HepG2 (cell line): ENCODE measurements at regions not wholly inside any gene's neighbourhood (a gene's known extent, or its start where the extent isn't known, plus 50 kb on each side); places are given as distances from the start of the nearest gene placed in this dataset.

Source experiments
- ATAC-seq: fragments of 200-7000 bp; cut with Tn5 transposase; 3 replicates; pipeline ENCODE4 v1.9.1; 2020; ENCODE audit warnings: mild to moderate bottlenecking, moderate library complexity
- BruUV-seq: library from RNA; stranded (reverse); fragments of 400-500 nt; replicated peaks from 2 replicates; lab custom pipeline; 2021; lab: Mats Ljungman, UMichigan
- CTCF ChIA-PET: fragments of 300-600 bp; formaldehyde crosslinking; extraction: SDS; loops from one replicate; lab custom pipeline; 2021; ENCODE audit warnings: low total read pairs, inconsistent platforms, low intra/inter-chr PET ratio; lab: Yijun Ruan, JAX
- POLR2A ChIA-PET: fragments of 350-600 bp; sonication (Branson Sonifier 250); formaldehyde crosslinking; loops from one replicate; lab custom pipeline; 2020; ENCODE audit warnings: antibody characterized with exemption, inconsistent platforms; lab: Yijun Ruan, JAX
- DNase-seq: peaks from one replicate; pipeline ENCODE4 v3.0.0-alpha.2; 2015; ENCODE audit warnings: low spot score
- FAIRE-seq: peaks from 3 replicates; lab custom pipeline; 2011; peaks lifted over from hg19 to GRCh38; lab: Jason Lieb, UNC
- H2AFZ ChIP-seq: one replicate; pipeline ENCODE4 v1.6.1; 2011; ENCODE audit warnings: low read length, inconsistent platforms
- H3K27ac ChIP-seq: fragments of 300-600 bp; 3 replicates; pipeline ENCODE4 v1.8.0; 2011; ENCODE audit warnings: mixed run types, mild to moderate bottlenecking, mixed read lengths, low read length, inconsistent platforms; ENCODE audit not compliant: insufficient read depth; ENCODE audit errors: extremely low read length
- H3K27me3 ChIP-seq, 2 experiments: fragments of 200-600 bp in 1 of 2; 2 replicates in 1 of 2; 3 replicates in 1 of 2; pipeline versions ENCODE4 v1.6.0 to v1.8.0; 2011; ENCODE audit warnings: low read length in 2 of 2, mild to moderate bottlenecking in 2 of 2, moderate library complexity in 2 of 2, inconsistent platforms in 1 of 2; ENCODE audit not compliant: insufficient read depth in 2 of 2, control insufficient read depth in 1 of 2
- H3K36me3 ChIP-seq, 2 experiments: fragments of 200-600 bp in 1 of 2; replicated peaks in 1 of 2; 2 replicates in 1 of 2; 3 replicates in 1 of 2; pipeline versions ENCODE4 v1.5.1 to v1.8.0; 2011; ENCODE audit warnings: low read length in 2 of 2, inconsistent platforms in 1 of 2; ENCODE audit not compliant: insufficient read depth in 2 of 2, control insufficient read depth in 1 of 2
- H3K4me1 ChIP-seq: 2 replicates; pipeline ENCODE4 v1.5.1; 2012; ENCODE audit warnings: low read length, inconsistent platforms; ENCODE audit not compliant: insufficient read depth
- H3K4me2 ChIP-seq: 2 replicates; pipeline ENCODE4 v1.6.0; 2011; ENCODE audit warnings: low read depth, low read length, inconsistent platforms
- H3K4me3 ChIP-seq, 3 experiments: fragments of 200-600 bp in 1 of 3; sonication (generic), shearing (Covaris generic) in 1 of 3; replicated peaks in 1 of 3; 2 replicates each; pipeline ENCODE4 v1.5.1; 2011 to 2016; ENCODE audit warnings: low read length in 3 of 3, inconsistent platforms in 2 of 3, low read depth in 2 of 3, mild to moderate bottlenecking in 2 of 3, control low read depth in 1 of 3, mixed read lengths in 1 of 3; ENCODE audit not compliant: insufficient read depth in 1 of 3
- H3K79me2 ChIP-seq: one replicate; pipeline ENCODE4 v1.6.1; 2011; ENCODE audit warnings: low read length, inconsistent platforms; ENCODE audit not compliant: insufficient read depth
- H3K9ac ChIP-seq: 2 replicates; pipeline ENCODE4 v1.6.0; 2011; ENCODE audit warnings: mild to moderate bottlenecking, low read depth, low read length, inconsistent platforms; ENCODE audit not compliant: insufficient read depth
- H3K9me3 ChIP-seq: 2 replicates; pipeline ENCODE4 v1.5.1; 2012; ENCODE audit warnings: mild to moderate bottlenecking, low read length
- H4K20me1 ChIP-seq: 2 replicates; pipeline ENCODE4 v1.6.0; 2011; ENCODE audit warnings: inconsistent platforms, mild to moderate bottlenecking, low read length, moderate library complexity; ENCODE audit not compliant: insufficient read depth
- HMG20A ChIP-seq: IDR thresholded peaks from 2 replicates; pipeline ENCODE4 v1.6.1; 2016; ENCODE audit warnings: borderline replicate concordance
- ZFP82 ChIP-seq: sonication (generic); formaldehyde crosslinking; IDR thresholded peaks from 2 replicates; pipeline ENCODE4 v1.5.1; 2020; ENCODE audit warnings: mild to moderate bottlenecking, missing genetic modification reagents, borderline replicate concordance
- ZNF136 ChIP-seq: sonication (generic); formaldehyde crosslinking; IDR thresholded peaks from 2 replicates; pipeline ENCODE4 v1.8.1; 2022; ENCODE audit warnings: low read depth, mild to moderate bottlenecking, moderate library complexity, missing genetic modification reagents
- ZNF781 ChIP-seq: sonication (generic); formaldehyde crosslinking; IDR thresholded peaks from 2 replicates; pipeline ENCODE4 v1.5.1; 2020; ENCODE audit warnings: borderline replicate concordance, mild to moderate bottlenecking, missing genetic modification reagents; ENCODE audit errors: not compliant biosample characterization
- WGBS: methylation state at CpG from one replicate; pipeline ENCODE4 v1.1.6; 2017; ENCODE audit warnings: low lambda C conversion rate; 5-methylcytosine and 5-hydroxymethylcytosine counted together
- in situ Hi-C: cut with HindIII; loops from 2 replicates; pipeline ENCODE4 v1.10.0; 2017; ENCODE audit warnings: low pct_unique_long_range_greater_than_20kb; ENCODE audit not compliant: extremely low pct_ligation_motif_present
- intact Hi-C: fragments of 100-400 bp; cut with micrococcal nuclease; formaldehyde crosslinking; loops from one replicate; pipeline ENCODE4 v1.10.0; 2022; ENCODE audit not compliant: unreplicated experiment
- TF ChIP-seq, protein P1 (sequence below): sonication (generic); formaldehyde crosslinking; IDR thresholded peaks from 2 replicates; pipeline ENCODE4 v1.5.1; 2020; ENCODE audit warnings: missing genetic modification reagents, mild to moderate bottlenecking, borderline replicate concordance
- TF ChIP-seq, protein P2 (sequence below): sonication (generic); formaldehyde crosslinking; IDR thresholded peaks from 2 replicates; pipeline ENCODE4 v1.4.0; 2020; ENCODE audit warnings: missing genetic modification reagents
- TF ChIP-seq, protein P3 (sequence below): sonication (generic); formaldehyde crosslinking; IDR thresholded peaks from 2 replicates; pipeline ENCODE4 v1.5.0; 2020; ENCODE audit warnings: mild to moderate bottlenecking, missing genetic modification reagents
- TF ChIP-seq, protein P4 (sequence below): sonication (generic); formaldehyde crosslinking; IDR thresholded peaks from 2 replicates; pipeline ENCODE4 v1.9.0; 2022; ENCODE audit warnings: low read depth, missing genetic modification reagents
- TF ChIP-seq, protein P5 (sequence below): sonication (generic); formaldehyde crosslinking; IDR thresholded peaks from 2 replicates; pipeline ENCODE4 v1.5.0; 2020; ENCODE audit warnings: missing genetic modification reagents

DNA sequence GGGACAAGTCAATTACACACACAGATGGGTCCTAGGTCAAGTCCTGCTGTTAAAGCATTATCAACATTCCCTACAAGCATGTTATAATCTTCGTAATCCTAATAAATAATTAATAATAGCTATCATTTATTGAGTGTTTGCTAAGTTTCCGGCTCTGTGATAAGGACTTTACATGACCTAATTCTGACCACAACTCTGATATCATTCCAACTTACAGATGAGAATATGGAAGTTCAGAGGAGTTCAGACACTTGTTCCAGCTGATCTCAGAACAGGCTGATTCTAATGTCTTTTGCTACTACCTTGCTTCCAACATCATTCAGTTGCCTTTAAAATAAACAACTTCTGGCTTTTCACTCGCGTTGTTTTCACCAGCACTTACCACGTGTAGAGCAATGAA lies 770.1 kb upstream of the CXADR start:
- CTCF ChIA-PET, result no interaction called here
- no TSS peak for BruUV-seq
- H2AFZ ChIP-seq, result no peak overlapping the region
- no peaks in the 10 kb centered on the region for H3K27me3 ChIP-seq
- FAIRE-seq (no peak), ATAC-seq (no peak), DNase-seq (no peak)
- no peaks in the 10 kb centered on the region for H3K9me3 ChIP-seq
- H3K9ac ChIP-seq, result no peak overlapping the region
- TF ChIP-seq HMG20A (CRISPR knock-in tag) (no peak), ZFP82 (CRISPR knock-in tag) (no peak)
- TF ChIP-seq, protein P1, sequence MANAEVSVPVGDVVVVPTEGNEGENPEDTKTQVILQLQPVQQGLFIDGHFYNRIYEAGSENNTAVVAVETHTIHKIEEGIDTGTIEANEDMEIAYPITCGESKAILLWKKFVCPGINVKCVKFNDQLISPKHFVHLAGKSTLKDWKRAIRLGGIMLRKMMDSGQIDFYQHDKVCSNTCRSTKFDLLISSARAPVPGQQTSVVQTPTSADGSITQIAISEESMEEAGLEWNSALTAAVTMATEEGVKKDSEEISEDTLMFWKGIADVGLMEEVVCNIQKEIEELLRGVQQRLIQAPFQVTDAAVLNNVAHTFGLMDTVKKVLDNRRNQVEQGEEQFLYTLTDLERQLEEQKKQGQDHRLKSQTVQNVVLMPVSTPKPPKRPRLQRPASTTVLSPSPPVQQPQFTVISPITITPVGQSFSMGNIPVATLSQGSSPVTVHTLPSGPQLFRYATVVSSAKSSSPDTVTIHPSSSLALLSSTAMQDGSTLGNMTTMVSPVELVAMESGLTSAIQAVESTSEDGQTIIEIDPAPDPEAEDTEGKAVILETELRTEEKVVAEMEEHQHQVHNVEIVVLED (CRISPR knock-in tag), result no peak
- TF ChIP-seq, protein P2, sequence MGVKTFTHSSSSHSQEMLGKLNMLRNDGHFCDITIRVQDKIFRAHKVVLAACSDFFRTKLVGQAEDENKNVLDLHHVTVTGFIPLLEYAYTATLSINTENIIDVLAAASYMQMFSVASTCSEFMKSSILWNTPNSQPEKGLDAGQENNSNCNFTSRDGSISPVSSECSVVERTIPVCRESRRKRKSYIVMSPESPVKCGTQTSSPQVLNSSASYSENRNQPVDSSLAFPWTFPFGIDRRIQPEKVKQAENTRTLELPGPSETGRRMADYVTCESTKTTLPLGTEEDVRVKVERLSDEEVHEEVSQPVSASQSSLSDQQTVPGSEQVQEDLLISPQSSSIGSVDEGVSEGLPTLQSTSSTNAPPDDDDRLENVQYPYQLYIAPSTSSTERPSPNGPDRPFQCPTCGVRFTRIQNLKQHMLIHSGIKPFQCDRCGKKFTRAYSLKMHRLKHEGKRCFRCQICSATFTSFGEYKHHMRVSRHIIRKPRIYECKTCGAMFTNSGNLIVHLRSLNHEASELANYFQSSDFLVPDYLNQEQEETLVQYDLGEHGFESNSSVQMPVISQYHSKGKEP (CRISPR knock-in tag), result no peak
- intact Hi-C loops, result no loop called here
- POLR2A ChIA-PET, result no interaction called here
- H3K36me3 ChIP-seq, result no peaks in the 10 kb centered on the region
- H3K4me2 ChIP-seq, result no peak overlapping the region
- no peaks in the 10 kb centered on the region for H3K79me2 ChIP-seq
- no peaks in the 10 kb centered on the region for H4K20me1 ChIP-seq
- H3K4me1 ChIP-seq, result no peaks in the 10 kb centered on the region
- WGBS, result 2% methylated on average over 5 of the region's 5 CpGs
- in situ Hi-C loops, result no loop called here
- H3K27ac ChIP-seq, result no peak overlapping the region
- no peak overlapping the region for H3K4me3 ChIP-seq

DNA sequence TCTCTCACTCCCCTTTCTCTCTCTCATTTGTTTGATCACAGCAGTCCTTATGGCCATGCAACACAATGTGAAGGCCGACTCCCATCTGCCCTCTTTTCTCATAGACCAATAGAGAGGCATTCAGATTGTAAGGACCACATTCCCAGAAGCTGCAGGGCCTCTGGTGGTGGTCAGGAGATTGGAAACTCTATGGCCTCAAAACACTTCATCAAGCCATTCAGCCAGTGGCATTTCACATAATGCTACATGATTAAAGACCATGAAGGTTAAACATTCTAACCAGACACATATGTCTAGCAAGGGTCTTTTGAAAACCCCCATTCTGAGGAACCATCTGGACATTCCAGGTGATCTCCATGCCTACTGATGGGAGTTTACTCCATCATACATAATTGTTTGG lies 769.5 kb upstream of the CXADR start:
- 0% methylated on average over 1 of the region's 1 CpG for WGBS
- BruUV-seq, result no TSS peak
- TF ChIP-seq, protein P3, sequence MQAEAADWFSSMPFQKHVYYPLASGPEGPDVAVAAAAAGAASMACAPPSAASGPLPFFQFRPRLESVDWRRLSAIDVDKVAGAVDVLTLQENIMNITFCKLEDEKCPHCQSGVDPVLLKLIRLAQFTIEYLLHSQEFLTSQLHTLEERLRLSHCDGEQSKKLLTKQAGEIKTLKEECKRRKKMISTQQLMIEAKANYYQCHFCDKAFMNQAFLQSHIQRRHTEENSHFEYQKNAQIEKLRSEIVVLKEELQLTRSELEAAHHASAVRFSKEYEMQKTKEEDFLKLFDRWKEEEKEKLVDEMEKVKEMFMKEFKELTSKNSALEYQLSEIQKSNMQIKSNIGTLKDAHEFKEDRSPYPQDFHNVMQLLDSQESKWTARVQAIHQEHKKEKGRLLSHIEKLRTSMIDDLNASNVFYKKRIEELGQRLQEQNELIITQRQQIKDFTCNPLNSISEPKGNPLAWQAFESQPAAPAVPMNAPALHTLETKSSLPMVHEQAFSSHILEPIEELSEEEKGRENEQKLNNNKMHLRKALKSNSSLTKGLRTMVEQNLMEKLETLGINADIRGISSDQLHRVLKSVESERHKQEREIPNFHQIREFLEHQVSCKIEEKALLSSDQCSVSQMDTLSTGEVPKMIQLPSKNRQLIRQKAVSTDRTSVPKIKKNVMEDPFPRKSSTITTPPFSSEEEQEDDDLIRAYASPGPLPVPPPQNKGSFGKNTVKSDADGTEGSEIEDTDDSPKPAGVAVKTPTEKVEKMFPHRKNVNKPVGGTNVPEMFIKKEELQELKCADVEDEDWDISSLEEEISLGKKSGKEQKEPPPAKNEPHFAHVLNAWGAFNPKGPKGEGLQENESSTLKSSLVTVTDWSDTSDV (CRISPR knock-in tag), result no peak
- TF ChIP-seq ZNF781 (no peak), ZNF136 (CRISPR knock-in tag) (no peak)
- TF ChIP-seq, protein P4, sequence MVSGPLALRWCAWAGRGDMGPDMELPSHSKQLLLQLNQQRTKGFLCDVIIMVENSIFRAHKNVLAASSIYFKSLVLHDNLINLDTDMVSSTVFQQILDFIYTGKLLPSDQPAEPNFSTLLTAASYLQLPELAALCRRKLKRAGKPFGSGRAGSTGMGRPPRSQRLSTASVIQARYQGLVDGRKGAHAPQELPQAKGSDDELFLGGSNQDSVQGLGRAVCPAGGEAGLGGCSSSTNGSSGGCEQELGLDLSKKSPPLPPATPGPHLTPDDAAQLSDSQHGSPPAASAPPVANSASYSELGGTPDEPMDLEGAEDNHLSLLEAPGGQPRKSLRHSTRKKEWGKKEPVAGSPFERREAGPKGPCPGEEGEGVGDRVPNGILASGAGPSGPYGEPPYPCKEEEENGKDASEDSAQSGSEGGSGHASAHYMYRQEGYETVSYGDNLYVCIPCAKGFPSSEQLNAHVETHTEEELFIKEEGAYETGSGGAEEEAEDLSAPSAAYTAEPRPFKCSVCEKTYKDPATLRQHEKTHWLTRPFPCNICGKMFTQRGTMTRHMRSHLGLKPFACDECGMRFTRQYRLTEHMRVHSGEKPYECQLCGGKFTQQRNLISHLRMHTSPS (CRISPR knock-in tag), result no peak
- TF ChIP-seq, protein P5, sequence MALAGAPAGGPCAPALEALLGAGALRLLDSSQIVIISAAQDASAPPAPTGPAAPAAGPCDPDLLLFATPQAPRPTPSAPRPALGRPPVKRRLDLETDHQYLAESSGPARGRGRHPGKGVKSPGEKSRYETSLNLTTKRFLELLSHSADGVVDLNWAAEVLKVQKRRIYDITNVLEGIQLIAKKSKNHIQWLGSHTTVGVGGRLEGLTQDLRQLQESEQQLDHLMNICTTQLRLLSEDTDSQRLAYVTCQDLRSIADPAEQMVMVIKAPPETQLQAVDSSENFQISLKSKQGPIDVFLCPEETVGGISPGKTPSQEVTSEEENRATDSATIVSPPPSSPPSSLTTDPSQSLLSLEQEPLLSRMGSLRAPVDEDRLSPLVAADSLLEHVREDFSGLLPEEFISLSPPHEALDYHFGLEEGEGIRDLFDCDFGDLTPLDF, result no peak

More for the DNA sequence above, 769.5 kb upstream of the CXADR start:
- no peaks in the 10 kb centered on the region for H3K36me3 ChIP-seq
- no peak overlapping the region for H2AFZ ChIP-seq
- CTCF ChIA-PET, result no interaction called here
- H3K4me1 ChIP-seq, result no peaks in the 10 kb centered on the region
- no peaks in the 10 kb centered on the region for H3K9me3 ChIP-seq
- DNase-seq (no peak), FAIRE-seq (no peak), ATAC-seq (no peak)
- no peak overlapping the region for H3K27ac ChIP-seq
- H3K9ac ChIP-seq, result no peak overlapping the region
- H3K27me3 ChIP-seq, result no peaks in the 10 kb centered on the region
- H4K20me1 ChIP-seq, result no peaks in the 10 kb centered on the region
- H3K79me2 ChIP-seq, result no peaks in the 10 kb centered on the region
- no peak overlapping the region for H3K4me3 ChIP-seq
- in situ Hi-C loops (no loop called here), intact Hi-C loops (no loop called here)
- no peak overlapping the region for H3K4me2 ChIP-seq
- POLR2A ChIA-PET, result no interaction called here
